ENCODE measurements at regions not wholly inside any gene's neighbourhood (a gene's known extent, or its start where the extent isn't known, plus 50 kb on each side); places are given as distances from the start of the nearest gene placed in this dataset.

DNA sequence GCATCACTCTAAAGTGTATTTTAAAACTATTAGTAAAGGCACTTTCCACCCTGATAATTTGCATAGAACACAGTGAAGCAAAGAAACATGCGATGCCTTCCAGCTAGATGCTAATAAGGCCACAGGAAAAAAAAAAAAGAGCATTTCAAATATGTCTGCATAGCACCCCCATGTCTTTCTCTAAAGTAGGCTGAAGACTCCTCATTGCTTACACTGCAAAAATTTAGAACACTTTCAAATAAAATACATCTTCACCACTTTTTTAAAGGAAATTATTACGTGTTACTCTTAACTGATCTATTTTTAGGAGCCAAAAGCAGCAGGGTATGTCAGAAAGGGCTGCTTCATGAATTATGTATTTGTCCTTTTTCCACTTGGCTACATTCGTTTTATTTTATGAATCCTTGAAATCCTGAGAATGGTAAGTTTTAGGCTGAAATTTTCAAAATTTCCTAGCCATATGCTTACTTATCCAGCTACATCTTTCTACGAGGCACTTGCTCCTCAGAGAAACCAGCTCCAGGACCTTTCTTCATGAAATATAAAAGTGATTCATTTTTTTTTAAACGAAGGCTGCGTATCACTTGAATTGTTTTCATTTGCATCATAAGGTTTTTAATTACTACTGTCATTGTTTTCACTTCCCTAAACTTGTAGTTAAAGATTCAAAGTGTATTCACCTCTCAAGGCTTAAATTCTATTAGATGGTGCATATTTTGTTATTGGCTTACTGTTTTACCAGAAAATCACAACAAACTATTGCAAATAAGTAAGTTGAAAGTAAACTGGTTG lies 513.0 kb downstream of the PTPRC start (continued):
- TF ChIP-seq, protein P1, sequence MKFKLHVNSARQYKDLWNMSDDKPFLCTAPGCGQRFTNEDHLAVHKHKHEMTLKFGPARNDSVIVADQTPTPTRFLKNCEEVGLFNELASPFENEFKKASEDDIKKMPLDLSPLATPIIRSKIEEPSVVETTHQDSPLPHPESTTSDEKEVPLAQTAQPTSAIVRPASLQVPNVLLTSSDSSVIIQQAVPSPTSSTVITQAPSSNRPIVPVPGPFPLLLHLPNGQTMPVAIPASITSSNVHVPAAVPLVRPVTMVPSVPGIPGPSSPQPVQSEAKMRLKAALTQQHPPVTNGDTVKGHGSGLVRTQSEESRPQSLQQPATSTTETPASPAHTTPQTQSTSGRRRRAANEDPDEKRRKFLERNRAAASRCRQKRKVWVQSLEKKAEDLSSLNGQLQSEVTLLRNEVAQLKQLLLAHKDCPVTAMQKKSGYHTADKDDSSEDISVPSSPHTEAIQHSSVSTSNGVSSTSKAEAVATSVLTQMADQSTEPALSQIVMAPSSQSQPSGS (IDR thresholded peaks at IDR 0.05; ENCODE audit: low read length) = no peak
- TF ChIP-seq EGR1 (IDR thresholded peaks at IDR 0.05; ENCODE audit: borderline replicate concordance in 1 of 2, low read depth in 2 of 2, low read length in 2 of 2) (no peak), SMARCA5 (IDR thresholded peaks at IDR 0.05) (0 out of 2 replicates have a peak, but pooled peaks have one; percentile 40), NFIC (IDR thresholded peaks at IDR 0.05; ENCODE audit: low read depth, low read length) (peak; percentile 22; the same call in 1 of the 2 replicates), SMAD5 (IDR thresholded peaks at IDR 0.05; ENCODE audit: low read depth) (no peak), CHD2 (IDR thresholded peaks at IDR 0.05; ENCODE audit: borderline replicate concordance, low read depth, low read length) (peak; percentile 29; the same call in 1 of the 2 replicates), BMI1 (IDR thresholded peaks at IDR 0.05; ENCODE audit: borderline replicate concordance) (no peak)

DNA sequence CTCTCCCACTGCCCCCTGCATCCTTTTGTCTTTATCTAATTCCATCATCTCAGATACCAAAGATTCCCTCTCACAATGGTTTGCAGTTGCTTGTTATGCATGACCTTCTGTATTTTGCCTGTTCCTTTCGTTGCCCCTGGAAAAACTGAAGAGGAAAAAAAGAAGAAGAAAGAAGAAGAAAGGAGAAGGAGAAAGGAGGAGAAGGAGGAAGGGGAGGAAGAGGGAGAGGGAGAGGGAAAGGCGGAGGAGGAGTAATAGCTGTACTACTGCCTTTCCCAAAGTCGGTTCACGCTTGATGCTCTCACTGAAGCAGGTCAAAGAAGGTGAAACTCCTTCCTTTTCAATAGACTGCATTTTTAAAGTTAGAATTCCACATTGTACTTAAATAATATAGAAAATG lies 513.8 kb downstream of the PTPRC start:
- Histone ChIP-seq H3K4me2 (ENCODE audit: control insufficient read depth, insufficient read depth) (no peak overlapping the region), H3K9me3 (replicated peaks; ENCODE audit: control insufficient read depth, insufficient read depth, low read length) (no peaks in the 10 kb centered on the region; the same call in 1 of the 3 replicates), H3K27me3 (replicated peaks in 1 of 2; ENCODE audit: control insufficient read depth in 2 of 2, insufficient read depth in 2 of 2, low read length in 1 of 2) (no peaks in the 10 kb centered on the region), H4K20me1 (ENCODE audit: control insufficient read depth, insufficient read depth) (no peaks in the 10 kb centered on the region), H3K9ac (ENCODE audit: control insufficient read depth, insufficient read depth, low read length) (no peak overlapping the region), H3K4me1 (ENCODE audit: control insufficient read depth, insufficient read depth, low read length) (peaks cover 12% of the 10 kb centered on the region; the same call in 1 of the 2 replicates), H3K4me3 (no peak overlapping the region), H3K27ac (ENCODE audit: control insufficient read depth, insufficient read depth) (no peak overlapping the region), H2AFZ (ENCODE audit: control insufficient read depth, low read depth, low read length) (peak overlapping the region; percentile 59), H3K36me3 (ENCODE audit: control insufficient read depth in 2 of 2, insufficient read depth in 2 of 2, low read length in 1 of 2) (no peaks in the 10 kb centered on the region), H3K79me2 (ENCODE audit: control insufficient read depth, insufficient read depth, low read length) (no peaks in the 10 kb centered on the region)
- RAD21 ChIA-PET (ENCODE audit: unreplicated experiment) = interaction anchor here (0.8 to 4.6 kb wide), 12 partner anchors 11 to 229 kb away, joined by 3 to 22 read pairs (median 6); no protein-coding TSS in a partner anchor
- FAIRE-seq = no peak
- in situ Hi-C loops (cut with MboI) = no loop called here
- no peak for ATAC-seq
- intact Hi-C loops (cut with micrococcal nuclease; ENCODE audit: unreplicated experiment) = loop anchor here (5.0 to 10.0 kb wide), 2 partner anchors 70 to 218 kb away; no protein-coding TSS in a partner anchor
- no TSS peak for BruUV-seq (replicated peaks)
- POLR2A ChIA-PET = interaction anchor here (1.3 to 1.4 kb wide), 2 partner anchors 53 to 68 kb away, joined by 3 to 4 read pairs; no protein-coding TSS in a partner anchor
- 37% methylated on average over 4 of the region's 4 CpGs for WGBS (ENCODE audit: insufficient coverage, insufficient replicate concordance, low lambda C conversion rate, missing lambda C conversion rate)
- no peak for DNase-seq (ENCODE audit: low read depth, low spot score)
- CTCF ChIA-PET = interaction anchor here (0.6 to 2.6 kb wide), 7 partner anchors 10 to 380 kb away, joined by 3 to 11 read pairs (median 5); no protein-coding TSS in a partner anchor
- TF ChIP-seq RUNX3 (IDR thresholded peaks at IDR 0.05; ENCODE audit: low read length) (peak; percentile 10; the same call in 1 of the 2 replicates), CHD4 (IDR thresholded peaks at IDR 0.05) (no peak), EED (IDR thresholded peaks at IDR 0.05; ENCODE audit: low read depth) (peak; percentile 52), HDGF (IDR thresholded peaks at IDR 0.05) (0 out of 2 replicates have a peak, but pooled peaks have one; percentile 35), IKZF2 (IDR thresholded peaks at IDR 0.05) (peak; percentile 52 to 64; a peak in 2 of 4 replicates), IKZF1 (conservative IDR thresholded peaks at IDR 0.05) (peak; percentile 46; the same call in 1 of the 2 replicates), HDAC6 (IDR thresholded peaks at IDR 0.05; ENCODE audit: unreplicated experiment) (no peak)
- TF ChIP-seq, protein P2, sequence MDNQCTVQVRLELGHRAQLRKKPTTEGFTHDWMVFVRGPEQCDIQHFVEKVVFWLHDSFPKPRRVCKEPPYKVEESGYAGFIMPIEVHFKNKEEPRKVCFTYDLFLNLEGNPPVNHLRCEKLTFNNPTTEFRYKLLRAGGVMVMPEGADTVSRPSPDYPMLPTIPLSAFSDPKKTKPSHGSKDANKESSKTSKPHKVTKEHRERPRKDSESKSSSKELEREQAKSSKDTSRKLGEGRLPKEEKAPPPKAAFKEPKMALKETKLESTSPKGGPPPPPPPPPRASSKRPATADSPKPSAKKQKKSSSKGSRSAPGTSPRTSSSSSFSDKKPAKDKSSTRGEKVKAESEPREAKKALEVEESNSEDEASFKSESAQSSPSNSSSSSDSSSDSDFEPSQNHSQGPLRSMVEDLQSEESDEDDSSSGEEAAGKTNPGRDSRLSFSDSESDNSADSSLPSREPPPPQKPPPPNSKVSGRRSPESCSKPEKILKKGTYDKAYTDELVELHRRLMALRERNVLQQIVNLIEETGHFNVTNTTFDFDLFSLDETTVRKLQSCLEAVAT (IDR thresholded peaks at IDR 0.05) = no peak
- TF ChIP-seq, protein P1 (IDR thresholded peaks at IDR 0.05; ENCODE audit: low read length) = no peak
- SMC1A ChIA-PET (ENCODE audit: uncharacterized antibody, unreplicated experiment) = interaction anchor here (0.7 to 4.0 kb wide), 19 partner anchors 11 to 266 kb away, joined by 3 to 28 read pairs (median 4); no protein-coding TSS in a partner anchor
